NCI-H526 (cell line): ENCODE measurements at regions not wholly inside any gene's neighbourhood (a gene's known extent, or its start where the extent isn't known, plus 50 kb on each side); places are given as distances from the start of the nearest gene placed in this dataset.

Source experiments
- DNase-seq, 2 experiments: peaks; one replicate each; lab custom pipeline; 2025; lab: John Stamatoyannopoulos, UW

GRCh38 chr12:127340381-127340780, 926.6 kb upstream of the TMEM132C start:
- no peak for DNase-seq

GRCh38 chr12:127342861-127343260, 924.1 kb upstream of the TMEM132C start:
- DNase-seq = no peak

- DNase-seq = no peak
Measured at GRCh38 chr12:127343940-127344339, 923.0 kb upstream of the TMEM132C start.

- no peak for DNase-seq
Measured at GRCh38 chr12:127351481-127352010, 915.4 kb upstream of the TMEM132C start.

GRCh38 chr12:127355061-127355841, 911.7 kb upstream of the TMEM132C start:
- peak in 1 of 2 experiments; percentile 49 for DNase-seq

- DNase-seq = no peak
Measured at GRCh38 chr12:127358888-127359287, 908.1 kb upstream of the TMEM132C start.

GRCh38 chr12:127360580-127360979, 906.4 kb upstream of the TMEM132C start:
- no peak for DNase-seq

GRCh38 chr12:127362121-127362520, 904.8 kb upstream of the TMEM132C start:
- no peak for DNase-seq

GRCh38 chr12:127363392-127363791, 903.6 kb upstream of the TMEM132C start:
- peak in 1 of 2 experiments; percentile 34 for DNase-seq

GRCh38 chr12:127373559-127373958, 893.4 kb upstream of the TMEM132C start:
- no peak for DNase-seq

GRCh38 chr12:127374447-127374846, 892.5 kb upstream of the TMEM132C start:
- DNase-seq = no peak

- peak; percentile 29 to 89 for DNase-seq
Measured at GRCh38 chr12:127381043-127381668, 885.8 kb upstream of the TMEM132C start.

GRCh38 chr12:127381681-127382080, 885.3 kb upstream of the TMEM132C start:
- DNase-seq = no peak

- no peak for DNase-seq
Measured at GRCh38 chr12:127383281-127383680, 883.7 kb upstream of the TMEM132C start.

GRCh38 chr12:127386723-127387122, 880.2 kb upstream of the TMEM132C start:
- no peak for DNase-seq

- no peak for DNase-seq
Measured at GRCh38 chr12:127388985-127389384, 878.0 kb upstream of the TMEM132C start.

GRCh38 chr12:127389923-127390322, 877.0 kb upstream of the TMEM132C start:
- peak in 1 of 2 experiments; percentile 18 for DNase-seq

- DNase-seq = no peak
Measured at GRCh38 chr12:127393465-127393864, 873.5 kb upstream of the TMEM132C start.

- DNase-seq = no peak
Measured at GRCh38 chr12:127393896-127394295, 873.1 kb upstream of the TMEM132C start.

GRCh38 chr12:127396734-127397133, 870.2 kb upstream of the TMEM132C start:
- DNase-seq = no peak

GRCh38 chr12:127398016-127398710, 868.8 kb upstream of the TMEM132C start:
- DNase-seq = no peak

GRCh38 chr12:127399451-127399850, 867.5 kb upstream of the TMEM132C start:
- no peak for DNase-seq

GRCh38 chr12:127400221-127400620, 866.7 kb upstream of the TMEM132C start:
- peak in 1 of 2 experiments; percentile 7 for DNase-seq
